ENCODE measurements at regions not wholly inside any gene's neighbourhood (a gene's known extent, or its start where the extent isn't known, plus 50 kb on each side); places are given as distances from the start of the nearest gene placed in this dataset.
"Not testable (repeated sequence)": the region's sequence is repeated elsewhere in the genome, so short reads cannot be mapped to it uniquely, and the experiment has no call there.

- no peak overlapping the region for H3K27ac ChIP-seq
- H3K4me3 ChIP-seq: no peak overlapping the region
- H3K4me1 ChIP-seq: peaks cover 23% of the 10 kb centered on the region
- DNase-seq (ENCODE audit: extremely low spot score in 2 of 2): no peak
- no peaks in the 10 kb centered on the region for H3K9me3 ChIP-seq
- no peaks in the 10 kb centered on the region for H3K27me3 ChIP-seq
- no peaks in the 10 kb centered on the region for H3K36me3 ChIP-seq
- TF ChIP-seq CTCF (IDR thresholded peaks at IDR 0.05): no peak
- no peak for TF ChIP-seq POLR2A (IDR thresholded peaks at IDR 0.05)
- no peak for TF ChIP-seq POLR2AphosphoS5 (IDR thresholded peaks at IDR 0.05; ENCODE audit: insufficient read depth in 1 of 2, low read depth in 1 of 2)
- intact Hi-C loops (cut with DNase I): no loop called here
Observed at GRCh38 chr2:113334147-113334546, 55.4 kb upstream of the PAX8 start.

GRCh38 chr2:113333735-113334134 lies 55.0 kb upstream of the PAX8 start:
- DNase-seq (ENCODE audit: extremely low spot score in 2 of 2); H3K4me3 ChIP-seq; H3K27me3 ChIP-seq; H3K36me3 ChIP-seq; H3K27ac ChIP-seq; intact Hi-C loops (cut with DNase I); H3K9me3 ChIP-seq: not testable (repeated sequence)
- peaks cover 26% of the 10 kb centered on the region for H3K4me1 ChIP-seq

- H3K4me3 ChIP-seq; H3K36me3 ChIP-seq; H3K9me3 ChIP-seq; intact Hi-C loops (cut with DNase I); DNase-seq (ENCODE audit: extremely low spot score in 2 of 2); H3K27me3 ChIP-seq: not testable (repeated sequence)
- Histone ChIP-seq H3K4me1 (peaks cover 31% of the 10 kb centered on the region), H3K27ac (peak overlapping the region; percentile 63)
- peak in 1 of 2 donors; percentile 30 for TF ChIP-seq POLR2AphosphoS5 (IDR thresholded peaks at IDR 0.05; ENCODE audit: insufficient read depth in 1 of 2, low read depth in 1 of 2)
Observed at GRCh38 chr2:113330060-113330767, 51.5 kb upstream of the PAX8 start.

GRCh38 chr2:113328973-113329372 lies 50.3 kb upstream of the PAX8 start:
- H3K36me3 ChIP-seq; H3K27me3 ChIP-seq; H3K9me3 ChIP-seq; H3K4me3 ChIP-seq; intact Hi-C loops (cut with DNase I); DNase-seq (ENCODE audit: extremely low spot score in 2 of 2): not testable (repeated sequence)
- peaks cover 39% of the 10 kb centered on the region for H3K4me1 ChIP-seq
- H3K27ac ChIP-seq: peak overlapping the region; percentile 63

- H3K4me3 ChIP-seq; H3K27me3 ChIP-seq; H3K9me3 ChIP-seq; H3K36me3 ChIP-seq; intact Hi-C loops (cut with DNase I); DNase-seq (ENCODE audit: extremely low spot score in 2 of 2): not testable (repeated sequence)
- peaks cover 39% of the 10 kb centered on the region for H3K4me1 ChIP-seq
- peak overlapping the region; percentile 24 for H3K27ac ChIP-seq
Observed at GRCh38 chr2:113328572-113328971, 49.9 kb upstream of the PAX8 start.

All from vagina (tissue), 2 donors.